Left forelimb (tissue), 1 donor: ENCODE measurements at regions not wholly inside any gene's neighbourhood (a gene's known extent, or its start where the extent isn't known, plus 50 kb on each side); places are given as distances from the start of the nearest gene placed in this dataset.
"Not testable (repeated sequence)": the region's sequence is repeated elsewhere in the genome, so short reads cannot be mapped to it uniquely, and the experiment has no call there.

Experiments used
- DNase-seq: peaks from one replicate; pipeline ENCODE4 v3.0.0-alpha.2; 2018; ENCODE audit warnings: low spot score

DNA sequence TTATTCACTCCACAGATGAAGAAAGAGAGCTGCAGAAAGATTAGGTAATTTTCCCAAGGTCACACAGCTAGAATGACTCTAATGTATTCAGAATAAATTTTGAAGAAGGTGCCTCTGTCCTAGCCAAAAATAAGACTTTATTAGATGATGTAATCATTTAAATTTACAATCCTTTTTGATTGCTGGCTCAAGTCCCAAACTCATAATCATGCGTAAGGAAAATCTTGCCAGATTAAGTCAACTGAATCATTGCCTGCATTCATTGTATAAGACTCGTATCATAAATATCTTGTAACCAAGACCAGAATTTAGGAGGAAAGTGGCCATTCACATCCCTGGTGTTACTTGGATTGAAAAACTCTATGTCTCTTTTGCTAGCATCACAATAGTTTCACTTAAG is 53.1 kb upstream of the STK39 start:
- no peak for DNase-seq

GRCh38 chr2:168304024-168304681 is 56.8 kb upstream of the STK39 start:
- DNase-seq: no peak

DNA sequence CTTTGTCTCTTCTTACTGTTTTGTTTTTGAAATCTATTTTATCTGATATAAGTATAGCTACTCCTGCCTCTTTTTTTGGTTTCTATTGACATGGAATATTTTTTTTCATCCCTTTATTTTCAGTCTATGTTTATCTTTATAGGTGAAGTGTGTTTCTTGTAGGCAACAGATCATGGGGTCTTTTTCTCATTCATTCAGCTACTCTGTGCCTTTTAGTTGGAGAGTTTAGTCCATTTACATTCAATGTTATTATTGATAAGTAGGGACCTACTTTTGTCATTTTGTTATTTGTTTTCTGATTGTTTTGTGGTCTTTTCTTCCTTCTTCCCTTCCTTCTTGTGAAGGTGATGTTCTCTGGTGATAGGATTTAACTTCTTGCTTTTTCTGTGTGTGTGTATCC is 60.0 kb upstream of the STK39 start:
- DNase-seq: no peak

GRCh38 chr2:168310580-168310979 is 63.2 kb upstream of the STK39 start:
- no peak for DNase-seq

DNA sequence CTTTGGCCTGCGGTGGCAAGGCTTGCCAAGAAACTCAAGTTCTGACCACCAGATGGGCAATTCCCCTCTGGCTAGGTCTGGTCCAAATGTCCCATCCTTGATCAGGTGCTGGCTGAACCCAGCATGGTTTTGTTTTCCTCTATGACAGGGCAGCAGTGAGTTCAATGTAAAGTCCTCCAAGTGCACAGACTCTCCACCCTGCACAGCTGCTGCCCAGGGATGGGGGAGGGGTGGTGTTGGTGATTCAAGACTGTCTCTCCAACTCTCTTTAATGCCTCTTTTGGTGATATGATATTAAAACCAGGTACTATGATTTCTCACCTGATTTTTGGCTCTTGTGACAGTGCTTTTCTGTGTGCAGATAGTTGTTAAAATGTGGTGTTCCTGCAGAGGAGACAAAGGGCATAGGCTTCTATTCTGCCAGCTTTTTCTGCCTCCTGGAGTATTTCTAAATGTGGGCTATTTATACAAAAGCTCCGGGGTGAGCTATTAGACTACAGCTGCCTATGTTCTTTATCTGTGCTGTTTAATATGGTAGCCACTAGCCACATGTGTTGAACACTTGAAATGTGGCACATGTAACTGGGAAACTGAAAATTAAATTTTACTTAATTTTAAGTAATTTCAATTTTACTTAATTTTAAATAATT is 64.0 kb upstream of the STK39 start:
- DNase-seq: no peak

DNA sequence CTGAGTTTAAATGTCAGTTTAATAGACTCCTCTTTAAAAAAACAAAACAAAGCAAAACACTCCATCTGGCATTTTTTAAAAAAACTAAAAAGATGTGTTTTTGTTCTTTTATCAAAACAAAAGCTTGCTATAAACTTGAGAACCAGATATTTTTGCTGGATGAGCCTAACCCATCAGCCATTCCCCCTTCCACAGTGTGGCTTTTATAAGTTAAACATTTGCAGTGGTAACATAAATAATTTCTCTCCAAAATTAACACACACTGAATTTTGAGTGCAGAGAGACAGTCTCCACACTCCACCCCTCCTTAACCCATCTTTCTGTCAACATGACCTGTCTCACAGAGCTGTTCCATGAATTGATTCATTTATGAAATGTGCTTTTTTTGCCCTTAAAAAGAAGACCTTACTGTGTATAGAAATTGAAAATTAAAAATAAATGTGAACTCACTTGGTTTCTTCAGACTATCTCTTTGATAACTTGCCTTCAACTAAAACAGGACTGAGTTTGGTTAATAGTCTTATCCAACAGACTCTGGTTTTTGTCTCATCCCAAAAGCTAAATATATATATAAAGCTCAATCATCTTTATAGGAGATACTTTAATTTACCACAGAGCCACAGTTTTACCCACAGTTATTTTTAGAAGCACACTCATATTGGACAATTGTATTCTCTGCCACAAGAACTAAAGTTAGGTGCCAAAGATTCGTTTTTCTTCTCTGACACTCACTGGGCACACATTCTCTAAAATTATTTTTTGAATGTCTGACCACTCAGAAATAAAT is 64.8 kb upstream of the STK39 start:
- DNase-seq: no peak

- DNase-seq: no peak
Observed at GRCh38 chr2:168314236-168314635, 66.8 kb upstream of the STK39 start.

- DNase-seq: no peak
Observed at GRCh38 chr2:168315331-168316072, 68.1 kb upstream of the STK39 start.

DNA sequence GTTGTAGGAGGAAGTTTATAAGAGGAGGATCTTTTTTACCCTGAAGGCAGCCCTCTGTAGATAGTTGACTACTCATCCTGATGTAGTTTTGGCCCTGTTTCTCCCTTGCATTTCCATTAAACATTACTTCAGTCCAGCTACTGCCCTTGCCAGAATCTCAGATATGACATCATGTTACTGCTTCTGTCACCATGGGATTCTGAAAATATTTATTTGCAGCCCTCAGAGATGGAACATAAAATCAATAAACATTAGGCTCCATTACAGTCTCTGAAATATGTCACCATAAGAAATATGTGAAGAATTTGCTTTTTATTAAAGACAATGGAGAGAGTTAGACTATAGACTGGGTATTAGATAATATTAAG is 68.7 kb upstream of the STK39 start:
- DNase-seq: no peak

DNA sequence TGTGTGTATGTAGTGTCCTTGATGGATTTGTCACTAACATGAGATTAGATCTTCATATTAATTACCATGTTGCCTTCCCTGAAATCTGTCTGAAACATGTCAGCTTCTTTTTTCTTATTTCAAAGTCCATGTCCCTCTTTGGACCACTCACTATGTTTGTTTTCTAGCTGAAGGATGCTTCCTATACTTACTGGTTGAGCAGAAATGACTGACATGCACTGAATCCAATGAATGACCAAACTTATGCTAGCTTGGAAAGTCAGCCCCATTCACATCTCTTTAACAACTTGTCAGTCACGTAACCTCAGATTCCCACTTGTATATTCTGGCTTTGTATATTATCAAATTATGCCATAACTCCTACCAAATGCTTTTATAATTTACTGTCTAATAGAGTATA is 69.9 kb upstream of the STK39 start:
- no peak for DNase-seq

DNA sequence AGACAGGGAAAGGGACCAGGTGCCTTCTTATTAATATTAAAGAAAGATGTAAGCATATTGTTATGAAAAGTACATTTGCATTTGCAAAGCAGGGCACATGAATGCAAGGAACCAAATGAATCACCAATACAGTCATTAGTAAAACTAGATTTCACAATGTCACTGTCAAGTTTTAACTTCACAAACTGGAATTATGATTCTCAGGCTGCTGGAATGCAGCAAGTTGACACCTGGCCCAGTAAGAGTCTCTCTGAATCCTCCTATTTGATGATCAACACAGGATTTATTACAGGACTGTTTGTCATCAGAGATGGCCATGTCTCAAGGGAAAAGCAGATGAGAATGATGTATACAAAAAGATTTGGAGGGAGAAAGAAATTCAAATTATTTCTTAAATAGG is 72.9 kb upstream of the STK39 start:
- DNase-seq: no peak

- DNase-seq: no peak
Observed at GRCh38 chr2:168322325-168323007, 75.1 kb upstream of the STK39 start.

- DNase-seq: no peak
Observed at GRCh38 chr2:168323529-168324021, 76.2 kb upstream of the STK39 start.

DNA sequence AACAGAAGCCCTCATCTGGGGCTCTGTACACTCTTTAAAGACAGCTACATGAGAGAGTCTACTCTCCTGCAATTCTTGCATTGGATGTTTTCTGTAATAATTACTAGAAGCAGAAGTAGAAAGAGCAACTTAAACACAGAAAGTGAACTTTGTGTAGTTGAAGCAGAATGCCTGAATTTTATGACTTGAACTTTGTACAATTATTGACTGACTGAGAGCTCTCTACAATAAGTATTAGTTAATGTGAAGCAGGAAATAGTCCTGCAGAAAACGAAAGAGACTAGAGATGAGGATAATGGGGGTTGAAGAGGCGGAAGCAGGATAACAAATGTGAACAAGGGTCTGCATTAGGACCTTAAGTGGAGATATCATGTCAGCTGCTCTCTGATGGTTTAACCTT is 79.2 kb upstream of the STK39 start:
- no peak for DNase-seq

DNA sequence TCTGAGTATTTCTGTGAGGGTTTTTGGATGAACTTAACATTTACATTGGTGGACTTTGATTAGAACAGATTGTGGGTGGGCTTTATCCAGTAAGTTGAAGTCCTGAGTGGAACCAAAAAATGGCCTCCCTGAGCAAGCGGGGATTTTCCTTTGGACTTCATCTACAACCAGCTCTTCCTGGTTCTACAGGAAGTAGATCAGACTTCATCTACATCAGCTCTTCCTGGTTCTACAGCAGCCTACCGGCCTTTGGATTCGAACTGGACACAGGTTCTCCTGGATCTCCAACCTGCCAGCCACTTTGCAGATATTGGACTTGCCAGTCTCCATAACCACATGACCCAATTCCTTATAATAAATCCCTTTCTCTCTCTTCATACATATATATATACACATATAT is 79.9 kb upstream of the STK39 start:
- DNase-seq: no peak

DNA sequence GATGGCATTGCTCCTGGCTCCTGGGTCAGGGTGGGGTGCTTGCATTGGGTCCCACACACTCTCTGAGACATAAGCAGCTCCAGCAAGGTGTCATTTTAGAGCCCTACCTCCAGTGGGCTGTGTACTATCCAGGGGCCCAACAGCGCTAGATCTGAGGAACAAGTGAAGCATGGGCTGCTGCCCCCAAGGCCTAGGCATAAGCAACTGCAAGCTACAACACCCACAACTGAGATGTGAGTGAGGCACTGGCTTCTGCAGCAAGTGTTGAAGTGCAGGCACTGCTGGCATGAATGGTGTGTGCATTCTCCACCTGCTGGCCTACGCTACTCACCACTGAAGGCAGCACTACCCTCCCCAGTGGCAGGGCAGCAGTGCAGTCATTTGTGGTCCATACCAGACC is 81.0 kb upstream of the STK39 start:
- no peak for DNase-seq

GRCh38 chr2:168330624-168331423 is 83.4 kb upstream of the STK39 start:
- DNase-seq: no peak

DNA sequence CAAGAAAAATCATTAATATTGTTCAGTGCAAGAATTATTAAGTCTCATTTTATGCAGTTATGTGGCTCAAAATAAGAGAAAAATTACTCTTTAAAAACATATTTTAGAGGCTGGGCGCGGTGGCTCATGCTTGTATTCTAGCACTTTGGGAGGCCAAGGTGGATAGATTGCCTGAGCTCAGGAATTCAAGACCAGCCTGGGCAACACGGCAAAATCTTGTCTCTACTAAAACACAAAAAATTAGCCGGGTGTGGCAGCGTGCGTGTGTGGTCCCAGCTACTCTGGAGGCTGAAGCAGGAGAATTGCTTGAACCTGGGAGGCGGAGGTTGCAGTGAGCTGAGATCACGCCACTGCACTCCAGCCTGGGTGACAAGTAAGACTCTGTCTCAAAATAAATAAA is 87.9 kb upstream of the STK39 start:
- not testable (repeated sequence) for DNase-seq

DNA sequence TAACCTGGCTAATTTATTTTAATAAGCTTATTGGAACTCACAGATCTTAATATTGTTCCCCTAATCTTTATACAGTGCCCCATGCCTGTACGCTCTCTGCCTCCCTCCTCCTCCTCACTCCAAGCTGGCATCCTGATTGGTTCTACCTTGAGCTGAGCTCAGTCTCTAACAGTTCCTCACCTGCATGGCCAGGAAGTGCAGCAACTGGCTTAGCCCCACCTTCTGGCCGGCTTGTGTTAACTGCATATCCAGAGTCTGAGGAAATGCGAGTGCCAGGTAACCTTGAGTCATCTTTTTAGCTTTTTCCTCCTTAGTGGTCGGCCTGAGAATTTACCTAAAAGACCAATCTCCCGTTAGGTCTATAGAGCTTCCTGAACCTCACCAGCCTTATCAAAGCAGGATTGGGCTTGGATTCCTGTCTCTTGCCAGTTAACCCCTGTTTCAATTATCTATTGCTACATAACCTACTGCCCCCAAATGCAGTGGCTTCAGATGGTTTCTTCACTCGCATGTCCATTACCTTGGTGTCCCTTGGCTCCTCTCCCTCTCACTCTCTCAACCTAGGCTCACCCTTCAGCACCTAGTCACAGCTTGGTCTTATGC is 89.5 kb upstream of the STK39 start:
- no peak for DNase-seq

- no peak for DNase-seq
Observed at GRCh38 chr2:168338292-168338691, 90.9 kb upstream of the STK39 start.
